Panc1 (cell line): ENCODE measurements at regions not wholly inside any gene's neighbourhood (a gene's known extent, or its start where the extent isn't known, plus 50 kb on each side); places are given as distances from the start of the nearest gene placed in this dataset.

Experiments used
- ATAC-seq: fragments of 200-7000 bp; cut with Tn5 transposase; 2 replicates; pipeline ENCODE4 v1.9.1; 2020; ENCODE audit warnings: mild to moderate bottlenecking, moderate library complexity
- BruUV-seq: library from RNA; stranded (reverse); fragments of 400-500 nt; replicated peaks from 2 replicates; lab custom pipeline; 2021; lab: Mats Ljungman, UMichigan
- CTCF ChIA-PET: fragments of 300-600 bp; sonication (Branson Sonifier 250); formaldehyde crosslinking; loops from one replicate; lab custom pipeline; 2022; ENCODE audit warnings: antibody characterized with exemption; lab: Charles Lee
- POLR2A ChIA-PET: fragments of 300-600 bp; sonication (Branson Sonifier 250); formaldehyde crosslinking; loops from one replicate; lab custom pipeline; 2022; ENCODE audit warnings: antibody characterized with exemption; lab: Charles Lee
- DNase-seq: peaks from one replicate; pipeline ENCODE4 v3.0.0-alpha.2; 2010; ENCODE audit warnings: low read depth, low spot score
- H3K27ac ChIP-seq: 2 replicates; pipeline ENCODE4 v1.5.1; 2011; ENCODE audit warnings: mild to moderate bottlenecking, low read length, inconsistent platforms
- H3K27me3 ChIP-seq: fragments of 200-500 bp; sonication (Bioruptor generic); 2 replicates; pipeline ENCODE4 v1.6.0; 2014; ENCODE audit warnings: low read length, inconsistent platforms; ENCODE audit not compliant: control insufficient read depth, insufficient read depth
- H3K36me3 ChIP-seq: fragments of 200-500 bp; sonication (Bioruptor generic); 2 replicates; pipeline ENCODE4 v1.5.1; 2014; ENCODE audit warnings: inconsistent platforms, mild to moderate bottlenecking, low read length, moderate library complexity; ENCODE audit not compliant: control insufficient read depth, insufficient read depth
- H3K4me1 ChIP-seq: 2 replicates; pipeline ENCODE4 v1.5.1; 2011; ENCODE audit warnings: inconsistent platforms, mild to moderate bottlenecking, low read length, moderate library complexity; ENCODE audit not compliant: control insufficient read depth, insufficient read depth
- H3K4me3 ChIP-seq, 2 experiments: 2 replicates each; pipeline ENCODE4 v1.5.1; 2011 to 2012; ENCODE audit warnings: low read depth in 2 of 2, low read length in 2 of 2, mild to moderate bottlenecking in 2 of 2, inconsistent platforms in 1 of 2, moderate library complexity in 1 of 2
- H3K9me3 ChIP-seq: fragments of 200-500 bp; sonication (Bioruptor generic); 2 replicates; pipeline ENCODE4 v1.5.1; 2014; ENCODE audit warnings: low read depth, mild to moderate bottlenecking, inconsistent platforms, low read length, moderate library complexity; ENCODE audit not compliant: control insufficient read depth, insufficient read depth
- CTCF ChIP-seq: fragments of 450-650 bp; IDR thresholded peaks from 2 replicates; pipeline ENCODE4 v1.5.1; 2017; ENCODE audit warnings: mild to moderate bottlenecking
- POLR2AphosphoS5 ChIP-seq: IDR thresholded peaks from 2 replicates; pipeline ENCODE4 v1.6.1; 2012; ENCODE audit warnings: mild to moderate bottlenecking, low read depth, low read length, moderate library complexity
- REST ChIP-seq, 2 experiments: IDR thresholded peaks; 2 replicates each; pipeline ENCODE4 v1.6.1; 2011 to 2012; ENCODE audit warnings: low read depth in 2 of 2, control low read depth in 1 of 2, low read length in 1 of 2, mild to moderate bottlenecking in 1 of 2, moderate library complexity in 1 of 2; ENCODE audit not compliant: insufficient read depth in 1 of 2
- SIN3A ChIP-seq: IDR thresholded peaks from 2 replicates; pipeline ENCODE4 v1.6.1; 2012; ENCODE audit warnings: low read depth, mild to moderate bottlenecking, low read length, moderate library complexity, borderline replicate concordance; ENCODE audit not compliant: insufficient read depth
- TCF7L2 ChIP-seq: IDR thresholded peaks from 2 replicates; pipeline ENCODE4 v1.6.1; 2011; ENCODE audit warnings: mild to moderate bottlenecking, low read depth, low read length, inconsistent platforms
- in situ Hi-C: cut with HindIII; loops from 2 replicates; pipeline ENCODE4 v1.10.0; 2016; ENCODE audit warnings: low sequenced_read_pairs, low pct_unique_long_range_greater_than_20kb
- intact Hi-C: fragments of 100-400 bp; cut with micrococcal nuclease; formaldehyde crosslinking; loops from one replicate; pipeline ENCODE4 v1.10.0; 2022; ENCODE audit not compliant: unreplicated experiment

DNA sequence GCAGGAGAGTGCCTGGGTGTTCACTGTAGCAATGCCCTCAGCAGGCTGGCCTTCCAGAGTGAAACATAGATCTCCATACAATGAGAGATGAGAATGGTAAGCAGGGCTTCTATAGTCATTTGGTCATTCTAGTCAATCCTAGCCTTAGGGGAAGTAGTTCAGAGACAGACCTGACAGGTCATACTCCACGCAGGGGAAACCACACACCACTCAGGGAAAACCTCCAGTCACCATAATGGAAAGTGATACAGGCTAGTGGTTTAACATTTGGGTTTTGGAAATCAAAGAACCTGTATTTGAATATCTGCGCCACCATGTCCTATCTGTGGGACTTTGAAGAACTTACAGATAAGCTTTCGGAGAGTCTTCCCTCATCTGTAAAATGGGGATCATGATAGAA is 425.7 kb upstream of the PPP2R3A start:
- Histone ChIP-seq H3K27ac (no peak overlapping the region), H3K27me3 (no peaks in the 10 kb centered on the region), H3K4me3 (no peak overlapping the region), H3K36me3 (no peaks in the 10 kb centered on the region), H3K4me1 (no peaks in the 10 kb centered on the region), H3K9me3 (no peaks in the 10 kb centered on the region)
- TF ChIP-seq SIN3A (no peak), CTCF (no peak), REST (IDR thresholded peaks at IDR 0.05; ENCODE audit: insufficient read depth in 1 of 2, low read depth in 2 of 2, low read length in 1 of 2) (no peak), TCF7L2 (no peak), POLR2AphosphoS5 (no peak)
- DNase-seq (no peak), ATAC-seq (no peak)
- POLR2A ChIA-PET: no interaction called here
- in situ Hi-C loops: no loop called here
- CTCF ChIA-PET: no interaction called here
- BruUV-seq: no TSS peak
- intact Hi-C loops: no loop called here

DNA sequence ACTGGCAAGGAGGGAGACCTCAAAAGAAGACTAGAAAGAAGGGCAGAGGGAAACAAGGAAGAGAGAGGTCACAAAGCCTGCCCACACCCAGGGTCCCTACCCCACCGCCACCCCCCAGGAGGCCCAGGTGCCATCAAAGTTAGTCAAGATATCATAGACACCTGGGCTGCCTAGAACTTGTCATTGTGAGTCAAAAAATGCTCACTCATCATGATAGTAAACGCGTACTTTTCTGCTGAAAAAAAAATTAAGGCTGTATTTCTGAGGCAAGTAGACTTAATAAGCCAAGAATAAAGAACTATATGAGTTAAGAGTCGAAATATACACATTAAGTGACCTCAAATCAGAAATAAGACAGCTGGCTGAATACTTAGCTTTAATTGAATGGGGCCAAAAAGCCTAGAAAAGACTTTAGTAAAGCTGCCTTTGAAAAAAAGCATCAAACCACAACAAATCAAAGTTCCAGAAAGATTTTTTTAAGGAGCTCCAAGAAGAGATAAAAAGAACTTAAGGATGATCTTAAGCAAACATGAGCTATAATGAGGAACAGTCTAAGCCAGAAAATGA is 415.5 kb upstream of the PPP2R3A start:
- no peak overlapping the region for H3K4me3 ChIP-seq
- intact Hi-C loops: no loop called here
- no peaks in the 10 kb centered on the region for H3K4me1 ChIP-seq
- H3K9me3 ChIP-seq: no peaks in the 10 kb centered on the region
- no TSS peak for BruUV-seq
- H3K27ac ChIP-seq: no peak overlapping the region
- ChIA-PET POLR2A (no interaction called here), CTCF (no interaction called here)
- DNase-seq (no peak), ATAC-seq (no peak)
- H3K27me3 ChIP-seq: no peaks in the 10 kb centered on the region
- in situ Hi-C loops: no loop called here
- H3K36me3 ChIP-seq: no peaks in the 10 kb centered on the region
- TF ChIP-seq SIN3A (no peak), CTCF (no peak), POLR2AphosphoS5 (no peak), REST (IDR thresholded peaks at IDR 0.05; ENCODE audit: insufficient read depth in 1 of 2, low read depth in 2 of 2, low read length in 1 of 2) (no peak), TCF7L2 (no peak)
